ENCODE measurements at regions not wholly inside any gene's neighbourhood (a gene's known extent, or its start where the extent isn't known, plus 50 kb on each side); places are given as distances from the start of the nearest gene placed in this dataset.

- no peak for TF ChIP-seq CTCF (IDR thresholded peaks at IDR 0.05)
- TF ChIP-seq EZH2 (IDR thresholded peaks at IDR 0.05; ENCODE audit: borderline replicate concordance, insufficient read depth, low read depth, low read length, poor library complexity, severe bottlenecking): no peak
Observed at GRCh38 chrY:8361715-8362114, 975.5 kb upstream of the TSPY4 start.
